ENCODE measurements at regions not wholly inside any gene's neighbourhood (a gene's known extent, or its start where the extent isn't known, plus 50 kb on each side); places are given as distances from the start of the nearest gene placed in this dataset.

DNA sequence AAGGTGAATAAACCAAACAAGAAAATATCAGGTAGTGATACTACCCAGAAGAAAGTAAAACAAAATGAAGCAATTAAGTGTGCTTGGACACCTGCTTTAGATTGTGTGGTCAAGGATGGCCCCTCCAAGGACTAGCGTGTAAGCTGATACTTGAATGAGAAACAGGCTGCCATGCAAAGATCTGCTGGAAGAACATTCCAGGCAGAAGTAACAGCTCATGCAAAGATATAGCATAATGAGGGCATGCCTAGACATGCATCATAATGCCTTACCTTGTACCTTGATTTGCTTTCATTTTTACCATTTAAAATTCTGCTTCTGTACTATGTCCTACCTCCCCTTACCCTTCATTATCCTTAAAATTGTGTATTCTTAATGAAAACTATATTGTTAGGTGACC, 74.8 kb upstream of the HDAC9 start:
- no peak for DNase-seq

DNA sequence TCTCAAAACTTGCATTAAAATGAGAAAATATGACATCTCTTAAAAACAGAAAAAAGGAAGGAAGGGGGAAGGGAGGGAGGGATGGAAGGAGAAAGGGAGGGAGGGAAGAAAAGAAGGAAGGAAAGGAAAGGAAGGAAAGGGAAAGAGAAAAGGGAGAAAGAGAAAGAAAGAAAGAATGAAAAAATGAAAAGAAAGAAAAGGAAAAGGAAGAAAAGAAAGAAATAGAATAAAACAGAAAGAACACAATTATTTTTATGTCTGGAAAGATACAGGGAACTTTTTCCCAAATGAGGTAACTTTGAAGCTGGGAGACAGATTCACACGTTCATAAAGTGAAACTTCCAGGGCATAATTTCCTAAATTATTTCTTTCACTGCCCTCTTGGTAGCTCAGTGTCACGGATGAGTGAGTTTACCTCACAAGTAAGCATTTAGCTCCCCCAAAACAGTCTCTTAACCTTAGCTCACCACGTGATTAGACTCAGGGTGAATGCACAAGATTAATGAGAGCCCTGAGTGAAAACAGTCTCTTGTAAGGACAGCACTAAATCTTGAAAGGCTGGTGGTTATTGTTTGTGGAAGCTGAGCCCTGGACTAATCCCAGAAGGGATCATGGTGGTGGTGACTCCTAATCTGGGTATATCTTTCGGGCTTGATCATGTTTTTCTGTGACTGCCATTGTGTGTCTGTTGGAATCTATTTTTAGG, 74.1 kb upstream of the HDAC9 start:
- no peak for DNase-seq

DNA sequence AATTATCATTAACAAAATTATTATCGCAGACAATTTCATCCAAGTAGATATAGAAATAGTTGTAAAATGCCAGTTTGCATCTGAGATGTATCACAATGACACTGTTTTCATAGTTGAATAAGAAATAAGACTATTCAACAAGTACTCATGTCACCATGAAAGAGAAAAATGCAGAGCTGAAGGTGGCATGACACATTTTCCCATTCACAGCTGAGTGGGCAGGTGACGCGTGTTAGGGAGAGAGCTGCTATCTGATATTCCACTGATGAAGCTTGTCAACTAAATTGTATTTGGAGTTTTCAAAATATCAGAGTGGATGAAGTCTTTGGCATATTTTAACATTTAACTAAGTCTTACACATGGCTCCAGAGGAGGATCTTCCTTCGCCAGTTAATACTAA, 70.3 kb upstream of the HDAC9 start:
- no peak for DNase-seq

DNA sequence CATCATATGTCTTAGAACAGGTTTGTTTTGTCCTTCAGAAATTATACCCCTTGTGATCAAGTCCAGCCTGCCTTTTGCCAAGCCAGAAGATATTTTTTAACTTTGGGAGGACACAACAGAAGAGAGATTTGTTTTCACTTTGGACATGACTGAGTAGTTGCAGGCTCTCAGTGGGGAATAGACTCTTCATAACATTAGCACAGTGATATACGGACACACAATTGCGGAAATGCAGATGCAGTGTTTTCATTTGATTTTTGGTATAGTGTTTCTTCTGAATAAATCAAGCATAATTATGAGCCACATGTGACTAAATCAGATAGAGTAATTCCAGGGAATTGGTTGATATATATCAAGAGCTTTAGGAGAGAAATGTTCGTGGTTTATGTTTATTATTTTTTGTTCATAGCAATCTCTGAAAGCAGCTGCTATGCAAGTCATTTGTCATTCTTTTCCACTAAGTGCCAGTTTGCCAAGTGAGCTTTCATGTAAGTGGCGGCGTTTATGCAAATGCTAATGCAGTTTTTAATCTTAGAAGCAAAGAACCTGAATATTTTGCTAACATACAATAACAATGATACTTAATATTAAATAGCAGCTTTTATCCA, 69.6 kb upstream of the HDAC9 start:
- no peak for DNase-seq

DNA sequence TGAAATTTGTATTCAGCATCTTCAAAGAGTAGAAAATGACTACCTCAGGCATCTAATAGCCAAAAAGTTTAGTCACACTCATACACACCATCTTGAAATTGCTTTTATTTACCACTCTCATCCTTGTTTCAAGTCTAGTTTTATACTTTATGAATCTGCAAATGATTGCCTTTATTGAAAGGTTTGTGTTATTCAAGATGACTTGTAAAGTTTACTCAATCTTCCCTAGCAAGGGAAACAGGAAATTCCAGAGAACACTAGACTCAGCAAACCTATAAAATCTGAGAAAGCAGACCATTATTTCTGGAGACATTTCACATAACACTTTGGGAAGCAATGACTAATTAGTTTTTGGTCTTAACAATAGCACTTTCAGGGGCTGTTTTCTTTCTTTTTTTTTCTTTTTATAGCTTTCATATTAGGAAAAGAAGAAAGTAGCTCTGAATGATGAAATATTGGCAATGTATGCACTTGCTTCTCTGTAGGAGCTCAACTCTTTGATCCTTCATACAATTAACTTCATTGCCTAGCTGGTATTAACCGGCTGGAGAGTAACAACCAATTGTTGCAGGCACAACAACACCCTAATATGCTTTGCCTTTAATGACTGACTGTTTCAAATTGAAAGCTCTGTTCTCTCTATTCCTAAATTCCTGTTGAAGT, 68.9 kb upstream of the HDAC9 start:
- no peak for DNase-seq

DNA sequence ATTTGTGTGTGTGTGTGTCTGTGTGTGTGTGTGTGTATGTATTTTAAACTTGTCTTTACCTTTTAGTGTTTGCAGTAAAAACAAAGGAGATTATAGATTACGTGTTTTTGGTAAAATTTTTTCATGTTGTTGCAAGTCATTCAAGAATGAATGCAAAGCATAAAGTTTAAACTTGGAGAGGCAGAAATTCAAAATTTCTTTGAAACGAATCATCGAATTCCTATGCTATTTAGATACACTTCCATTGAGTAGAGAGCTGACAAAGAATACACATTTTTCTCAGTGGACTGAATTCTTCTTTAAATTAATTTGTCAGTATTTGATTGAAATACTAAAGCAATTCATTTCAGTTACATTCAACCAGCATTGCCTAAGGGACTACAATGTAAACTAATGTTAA, 66.0 kb upstream of the HDAC9 start:
- no peak for DNase-seq

DNA sequence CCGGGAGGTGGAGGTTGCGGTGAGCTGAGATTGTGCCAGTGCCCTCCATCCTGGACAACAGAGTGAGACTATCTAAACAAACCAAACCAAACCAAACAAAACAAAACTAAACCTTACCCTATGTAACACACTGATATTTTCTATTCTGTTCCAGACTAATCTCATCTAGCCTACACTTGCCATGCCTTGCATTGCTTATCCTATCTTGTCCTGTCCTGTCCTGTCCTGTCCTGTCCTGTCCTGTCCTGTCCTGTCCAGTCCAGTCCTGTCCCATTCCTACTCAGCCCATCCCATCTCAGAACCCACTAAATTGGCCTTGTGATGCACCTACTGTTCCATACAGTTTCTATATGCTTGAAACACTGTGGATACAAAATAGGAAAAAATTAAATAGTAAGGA, 64.7 kb upstream of the HDAC9 start:
- DNase-seq = no peak

DNA sequence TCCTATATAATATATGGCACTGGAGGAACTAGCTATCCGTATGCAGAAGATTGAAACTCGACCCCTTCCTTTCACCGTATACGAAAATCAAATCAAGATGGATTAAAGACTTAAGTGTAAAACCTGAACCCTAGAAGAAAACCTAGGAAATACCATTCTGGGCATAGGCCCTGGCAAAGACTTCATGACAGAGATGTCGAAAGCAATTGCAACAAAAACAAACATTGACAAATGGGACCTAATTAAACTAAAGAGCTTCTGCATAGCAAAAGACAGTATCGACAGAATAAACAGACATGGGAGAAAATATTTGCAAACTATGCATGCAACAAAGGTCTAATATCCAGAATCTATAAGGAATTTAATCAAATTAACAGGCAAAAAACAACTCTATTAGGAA, 61.4 kb upstream of the HDAC9 start:
- no peak for DNase-seq

DNA sequence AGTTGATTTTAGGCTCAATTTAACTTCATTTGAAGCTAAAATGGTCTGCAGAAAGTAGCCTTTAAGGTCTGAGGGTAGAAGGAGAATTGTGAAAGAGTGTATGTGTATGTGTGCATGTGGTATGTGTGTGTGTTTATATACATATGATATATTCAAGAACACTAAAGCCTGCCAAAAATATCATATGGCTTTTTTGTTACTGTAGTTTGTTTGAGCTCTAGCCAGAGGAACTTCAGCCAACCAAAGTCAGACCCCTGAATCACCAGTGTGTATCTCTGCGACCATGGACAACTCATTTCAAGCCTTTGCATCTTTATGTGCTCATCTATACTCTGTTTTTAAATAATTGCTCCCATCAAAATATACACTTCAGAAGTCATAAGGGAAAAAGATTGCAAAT, 58.4 kb upstream of the HDAC9 start:
- no peak for DNase-seq

DNA sequence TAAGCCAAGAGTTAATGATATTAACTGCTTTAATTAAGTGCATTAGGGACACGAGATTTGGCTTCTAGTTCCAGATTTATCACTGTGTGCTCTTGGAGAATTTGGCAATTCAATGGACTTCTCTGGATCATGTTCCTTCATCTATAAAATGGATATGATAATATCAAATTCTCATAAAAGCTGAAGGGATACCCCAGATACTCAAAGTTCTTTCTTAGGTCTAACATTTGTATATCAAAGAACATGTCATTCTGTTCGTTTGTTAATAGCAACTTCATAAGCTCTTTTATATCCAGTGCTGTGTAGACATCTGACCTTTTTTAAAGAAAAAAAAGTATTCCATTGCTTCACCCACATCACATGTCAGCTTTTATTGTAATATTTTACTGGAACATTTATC, 54.6 kb upstream of the HDAC9 start:
- DNase-seq = no peak

DNA sequence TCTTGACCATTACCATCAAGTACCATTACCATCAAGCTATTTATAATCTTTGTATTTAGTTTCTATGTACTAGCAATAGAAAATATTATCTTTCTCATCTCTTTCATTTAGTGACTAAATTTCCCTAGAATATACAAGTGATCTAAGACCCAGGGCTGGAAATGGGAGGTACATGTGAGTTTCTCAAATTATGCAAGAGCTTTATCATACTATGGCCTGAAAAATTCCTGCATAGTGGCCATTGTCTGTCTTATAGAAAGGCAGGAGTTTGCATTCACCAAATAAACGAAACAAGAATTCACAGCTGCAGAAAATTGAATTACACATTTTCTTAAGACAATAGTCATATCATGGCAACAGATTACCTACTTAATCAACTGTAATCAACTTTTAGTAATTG, 50.7 kb upstream of the HDAC9 start:
- DNase-seq = no peak

DNA sequence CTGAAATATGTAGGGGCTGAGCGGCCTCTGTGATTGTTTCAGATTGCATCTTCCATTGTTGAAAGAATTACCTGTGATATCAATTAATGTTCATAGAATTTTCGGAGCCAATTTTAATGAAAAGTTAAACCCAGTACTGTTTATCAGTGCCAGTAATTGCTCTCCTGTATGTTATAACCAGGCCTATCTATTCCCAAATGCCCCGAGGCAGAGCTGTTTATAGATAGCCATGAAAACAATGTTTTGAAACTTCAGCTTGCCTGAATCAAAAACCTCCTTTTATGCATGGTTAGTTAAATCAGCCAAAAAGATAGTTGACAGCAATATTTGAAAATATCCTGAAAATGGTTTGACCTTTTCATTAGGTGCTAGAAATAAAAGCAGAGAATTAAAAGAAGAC, 50.1 kb upstream of the HDAC9 start:
- no peak for DNase-seq
